HG03175 (cell line): ENCODE measurements at regions not wholly inside any gene's neighbourhood (a gene's known extent, or its start where the extent isn't known, plus 50 kb on each side); places are given as distances from the start of the nearest gene placed in this dataset.
"Not testable (repeated sequence)": the region's sequence is repeated elsewhere in the genome, so short reads cannot be mapped to it uniquely, and the experiment has no call there.

Experiments used
- ATAC-seq: cut with Tn5 transposase; IDR thresholded peaks from one replicate; pipeline ENCODE4 v1.9.1; 2021; ENCODE audit warnings: mild to moderate bottlenecking, moderate library complexity; ENCODE audit not compliant: unreplicated experiment

- ATAC-seq: not testable (repeated sequence)
Measured at GRCh38 chr5:134471858-134472449, 53.5 kb upstream of the JADE2 start.

GRCh38 chr5:134468921-134469400 is 56.5 kb upstream of the JADE2 start:
- ATAC-seq: no peak

- no peak for ATAC-seq
Measured at GRCh38 chr5:134467231-134467630, 55.5 kb upstream of the CDKN2AIPNL start.

GRCh38 chr5:134466241-134467069 is 54.8 kb upstream of the CDKN2AIPNL start:
- peak; percentile 26 for ATAC-seq

- ATAC-seq: peak; percentile 86
Measured at GRCh38 chr5:134465816-134466240, 54.1 kb upstream of the CDKN2AIPNL start.

- ATAC-seq: peak; percentile 30
Measured at GRCh38 chr5:134464988-134465815, 53.5 kb upstream of the CDKN2AIPNL start.

GRCh38 chr5:134463991-134464760 is 52.5 kb upstream of the CDKN2AIPNL start:
- no peak for ATAC-seq

- no peak for ATAC-seq
Measured at GRCh38 chr5:134463176-134463720, 51.6 kb upstream of the CDKN2AIPNL start.

GRCh38 chr5:134462761-134463160 is 51.1 kb upstream of the CDKN2AIPNL start:
- no peak for ATAC-seq

- no peak for ATAC-seq
Measured at GRCh38 chr5:134462047-134462575, 50.4 kb upstream of the CDKN2AIPNL start.
